Activated naive CD8-positive, alpha-beta T cell treated with anti-CD3 and anti-CD28 coated beads, Interleukin-2, amount 50 U/mL, for 16 hours (primary cell): ENCODE measurements at regions not wholly inside any gene's neighbourhood (a gene's known extent, or its start where the extent isn't known, plus 50 kb on each side); places are given as distances from the start of the nearest gene placed in this dataset.

Experiments used
- DNase-seq: peaks from one replicate; pipeline ENCODE4 v3.0.0-alpha.2; 2020; ENCODE audit warnings: low read depth, low spot score

- no peak for DNase-seq
Observed at GRCh38 chr3:30114918-30115317, 491.5 kb upstream of the TGFBR2 start.

DNA sequence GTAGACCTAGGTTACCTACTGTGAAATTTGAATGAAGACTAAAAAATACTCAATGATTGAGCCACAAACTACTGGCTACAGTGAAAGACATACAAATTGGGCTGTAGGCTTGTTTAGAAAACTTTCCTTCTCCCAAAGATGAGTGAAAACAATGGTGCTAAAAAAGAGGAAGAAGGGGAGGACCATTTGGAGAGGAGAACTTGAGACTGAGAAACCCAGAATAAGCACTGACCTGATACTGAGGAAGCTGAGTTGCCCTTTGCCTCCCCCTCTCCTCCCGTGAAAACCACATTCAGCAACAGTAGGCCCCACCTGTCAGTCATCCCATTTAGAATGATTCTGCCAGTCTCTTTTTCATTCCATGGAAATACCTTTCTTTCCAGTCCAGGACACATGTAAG is 484.0 kb upstream of the TGFBR2 start:
- DNase-seq: no peak

- DNase-seq: no peak
Observed at GRCh38 chr3:30123224-30123623, 483.2 kb upstream of the TGFBR2 start.

DNA sequence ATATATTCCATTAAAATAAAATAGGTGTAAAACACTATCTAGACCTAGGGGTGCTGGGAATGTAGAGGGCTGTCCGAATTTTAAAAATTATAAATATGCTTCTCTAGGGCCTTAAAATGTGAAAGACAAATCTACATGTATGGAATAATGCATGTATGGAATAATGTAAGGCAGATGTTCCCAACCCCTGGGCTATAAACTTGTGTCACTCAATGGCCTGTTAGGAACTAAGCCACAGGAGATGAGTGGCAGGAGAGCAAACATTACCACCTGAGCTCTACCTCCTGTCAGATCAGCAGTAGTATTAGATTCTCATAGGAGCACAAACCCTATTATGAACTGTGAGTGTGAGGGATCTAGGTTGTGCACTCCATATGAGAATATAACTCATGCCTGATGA is 482.6 kb upstream of the TGFBR2 start:
- no peak for DNase-seq

- no peak for DNase-seq
Observed at GRCh38 chr3:30124435-30125370, 481.7 kb upstream of the TGFBR2 start.

- DNase-seq: no peak
Observed at GRCh38 chr3:30129765-30130164, 476.6 kb upstream of the TGFBR2 start.

DNA sequence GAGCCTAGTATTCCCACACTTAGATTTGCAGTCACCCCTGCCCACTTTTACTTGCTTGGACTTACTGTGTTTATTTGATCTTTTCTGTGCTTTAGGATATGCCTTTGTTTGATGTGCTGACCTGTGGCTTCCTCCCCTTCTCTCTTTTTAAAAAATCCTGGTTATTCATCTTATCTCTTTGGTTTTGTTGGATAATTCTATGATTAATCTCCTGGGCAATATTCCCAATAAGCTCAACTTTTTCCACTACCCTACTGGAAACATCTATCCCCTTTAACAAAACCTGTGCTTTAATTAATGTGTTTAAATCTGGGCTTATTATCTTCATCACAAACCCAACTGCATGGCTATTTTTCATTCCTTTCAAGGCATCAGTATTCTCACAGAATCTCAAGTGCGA is 476.0 kb upstream of the TGFBR2 start:
- no peak for DNase-seq

- no peak for DNase-seq
Observed at GRCh38 chr3:30131191-30131590, 475.2 kb upstream of the TGFBR2 start.

DNA sequence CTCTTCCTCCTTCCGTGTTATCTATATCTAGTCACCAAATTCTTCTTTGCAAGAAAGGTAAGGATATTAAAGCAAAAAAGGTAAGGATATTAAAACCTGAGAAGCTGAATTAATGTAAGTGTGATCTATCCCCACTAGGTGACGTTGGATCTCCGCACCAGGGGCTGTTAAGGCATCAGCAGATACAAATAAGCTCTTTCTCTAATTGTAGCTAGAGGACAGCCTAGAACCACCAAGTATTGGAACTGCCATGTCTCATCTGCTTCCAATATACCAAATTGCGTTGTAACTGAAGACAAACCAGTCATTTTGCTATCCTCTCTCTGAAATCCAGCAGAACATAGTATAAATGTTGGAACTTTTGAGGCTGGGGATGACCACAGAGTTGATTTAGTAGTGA is 471.2 kb upstream of the TGFBR2 start:
- no peak for DNase-seq

DNA sequence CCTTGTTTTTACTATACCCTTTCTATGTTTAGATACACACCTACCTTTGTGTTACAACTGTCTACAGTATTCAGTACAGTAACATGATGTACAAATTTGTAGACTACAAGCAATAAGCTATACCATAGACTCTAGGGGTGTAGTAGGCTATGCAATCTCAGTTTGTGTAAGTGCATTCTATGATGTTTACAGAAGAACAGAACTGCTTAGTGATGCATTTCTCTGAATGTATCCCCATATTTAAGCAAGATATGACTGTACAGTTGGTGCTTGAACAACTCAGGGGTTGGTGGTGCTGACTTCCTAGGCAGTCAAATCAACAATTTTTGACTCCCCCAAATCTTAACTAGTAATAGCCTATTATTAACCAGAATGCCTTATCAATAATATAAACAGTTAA is 467.1 kb upstream of the TGFBR2 start:
- no peak for DNase-seq

DNA sequence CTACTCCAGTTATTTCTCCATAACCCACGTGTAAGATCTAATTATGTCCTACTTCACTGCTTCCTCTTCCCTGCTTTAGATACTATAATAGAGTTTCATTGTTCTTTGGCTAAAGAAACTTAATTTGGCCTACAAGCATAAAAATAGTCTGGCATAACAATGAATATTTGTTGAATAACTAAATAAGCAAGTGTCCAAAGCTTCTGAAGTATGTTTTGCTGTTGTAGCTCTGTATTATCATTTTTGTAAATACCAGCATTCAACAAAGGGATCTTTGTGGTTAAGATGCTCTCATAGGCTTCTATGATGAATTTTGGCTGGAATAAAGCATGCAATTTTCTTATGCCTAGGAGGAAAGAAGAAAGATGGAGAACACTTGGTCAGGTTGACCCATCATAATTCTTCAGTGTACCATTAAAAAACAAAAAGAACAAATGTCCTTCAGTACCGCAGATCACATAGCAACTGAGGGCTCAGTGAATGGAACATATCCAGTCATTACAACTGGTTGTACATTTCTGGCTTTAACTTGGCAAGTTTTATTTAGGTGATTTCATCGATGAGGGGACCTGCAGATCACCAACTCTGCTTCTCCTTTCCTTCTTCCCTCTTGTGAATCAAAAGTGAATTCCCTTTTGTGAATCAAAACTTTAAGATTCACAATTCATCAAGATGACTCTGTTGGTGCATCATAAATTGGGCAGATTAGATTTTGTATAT is 465.9 kb upstream of the TGFBR2 start:
- no peak for DNase-seq

DNA sequence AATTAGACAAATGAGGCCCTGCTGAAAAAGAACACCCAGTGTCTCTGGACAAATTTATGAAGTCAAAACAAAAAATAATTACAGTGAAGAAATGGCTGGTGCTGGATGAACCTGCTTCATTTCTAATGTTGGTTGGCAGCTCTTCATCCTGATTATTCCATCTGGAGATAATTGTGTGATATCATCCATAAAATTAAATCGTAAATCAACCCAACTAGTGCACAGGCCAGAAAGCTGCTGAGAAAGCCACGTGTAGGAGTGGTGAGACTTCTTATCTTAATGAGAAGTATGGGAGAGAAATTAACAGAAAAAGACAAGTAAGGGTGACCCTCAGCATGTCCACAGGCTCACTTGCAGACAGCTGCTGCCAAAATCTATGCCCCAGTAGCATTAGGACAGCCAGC is 465.2 kb upstream of the TGFBR2 start:
- DNase-seq: no peak

DNA sequence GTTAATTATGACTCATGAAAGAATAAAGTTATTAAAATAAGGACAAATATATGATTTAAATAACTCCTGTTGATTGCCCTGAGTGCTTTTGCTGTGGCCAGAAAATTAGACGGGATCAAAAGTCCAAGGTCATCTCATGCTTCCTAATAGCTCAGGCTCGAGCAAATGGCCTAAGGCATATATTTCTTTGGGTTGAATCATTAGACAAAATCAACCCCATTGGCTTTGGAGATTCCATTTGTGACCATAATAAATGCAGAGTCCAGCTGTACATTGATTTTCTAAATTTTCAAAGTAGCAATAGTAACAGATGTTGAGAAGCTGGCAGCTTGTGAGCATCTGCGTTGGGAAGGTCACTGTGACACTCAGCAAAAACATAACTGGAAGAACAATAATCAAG is 464.5 kb upstream of the TGFBR2 start:
- DNase-seq: no peak

- no peak for DNase-seq
Observed at GRCh38 chr3:30142946-30143345, 463.5 kb upstream of the TGFBR2 start.

DNA sequence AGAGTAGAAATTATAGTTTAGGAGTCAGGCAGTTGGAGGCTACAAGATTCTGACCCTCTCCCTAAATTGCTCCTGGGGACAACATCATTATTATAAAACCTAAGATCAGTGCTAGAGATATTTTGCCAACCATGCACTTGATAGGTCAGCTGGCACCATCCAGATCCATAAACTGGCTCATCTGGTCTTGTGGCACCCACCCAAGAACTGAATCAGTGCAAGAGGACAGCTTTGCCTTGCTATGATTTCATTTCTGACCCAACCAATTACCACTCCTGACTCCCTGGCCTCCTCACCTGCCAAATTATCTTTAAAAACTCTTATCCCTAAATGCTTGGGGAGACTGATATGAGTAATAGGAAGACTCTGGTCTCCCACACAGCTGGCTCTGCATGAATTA is 461.1 kb upstream of the TGFBR2 start:
- DNase-seq: no peak

DNA sequence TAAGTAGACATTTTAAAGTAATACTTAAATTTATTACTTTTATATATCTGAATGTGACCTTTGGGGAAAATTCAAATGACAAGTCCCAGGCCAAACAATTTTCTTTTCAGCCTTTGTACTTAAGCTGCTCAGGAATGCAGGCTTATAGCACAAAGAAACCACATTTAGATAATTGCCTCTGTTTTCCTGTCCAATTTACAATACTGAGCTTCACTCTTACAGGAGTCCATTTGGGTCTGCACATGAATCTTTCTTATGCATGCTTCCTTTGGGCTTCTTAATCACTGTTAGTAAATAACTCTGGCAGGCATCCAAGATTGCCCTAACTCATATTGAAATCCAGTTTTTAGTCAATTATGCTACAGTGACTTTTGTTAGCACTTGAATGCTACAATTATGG is 459.4 kb upstream of the TGFBR2 start:
- DNase-seq: no peak

DNA sequence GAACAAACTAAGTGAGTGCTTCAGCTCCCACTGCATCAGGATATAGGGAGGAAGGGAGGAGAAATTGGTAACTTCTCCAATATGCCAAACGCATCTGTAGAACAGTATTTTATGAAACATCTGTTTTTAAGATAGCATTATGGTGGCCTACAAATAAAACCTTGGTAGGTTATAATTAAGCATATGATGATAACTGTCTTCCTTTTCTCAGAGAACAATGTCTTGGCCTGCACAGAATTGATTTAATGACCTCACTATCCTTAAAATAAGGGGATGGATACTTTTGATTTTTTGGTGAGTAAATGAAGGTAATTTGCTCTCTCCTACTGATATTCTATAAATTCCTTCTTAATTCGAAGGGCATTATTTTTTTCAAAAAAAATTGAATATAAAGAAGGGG is 451.5 kb upstream of the TGFBR2 start:
- no peak for DNase-seq

GRCh38 chr3:30155755-30156154 is 450.6 kb upstream of the TGFBR2 start:
- DNase-seq: no peak

GRCh38 chr3:30156586-30157498 is 449.6 kb upstream of the TGFBR2 start:
- no peak for DNase-seq

GRCh38 chr3:30161375-30161774 is 445.0 kb upstream of the TGFBR2 start:
- DNase-seq: no peak

DNA sequence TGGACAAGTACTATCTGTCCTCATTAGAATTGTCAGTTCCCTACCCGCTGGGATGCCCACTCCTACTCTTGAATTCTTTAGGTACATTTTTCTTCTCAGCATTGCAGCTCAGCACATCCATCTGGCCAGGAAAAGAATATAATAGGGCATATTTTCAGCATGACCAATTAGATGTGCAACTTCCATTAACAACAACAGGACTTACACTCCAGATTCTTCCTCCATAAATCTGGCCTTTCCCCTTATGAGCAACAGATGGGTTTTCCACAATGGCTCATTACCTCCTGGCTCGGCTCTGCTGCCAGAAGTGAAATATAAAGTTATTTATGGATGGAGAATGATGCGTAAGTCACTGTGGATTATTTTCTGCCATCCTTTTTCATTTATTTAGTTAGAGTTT is 443.8 kb upstream of the TGFBR2 start:
- no peak for DNase-seq

DNA sequence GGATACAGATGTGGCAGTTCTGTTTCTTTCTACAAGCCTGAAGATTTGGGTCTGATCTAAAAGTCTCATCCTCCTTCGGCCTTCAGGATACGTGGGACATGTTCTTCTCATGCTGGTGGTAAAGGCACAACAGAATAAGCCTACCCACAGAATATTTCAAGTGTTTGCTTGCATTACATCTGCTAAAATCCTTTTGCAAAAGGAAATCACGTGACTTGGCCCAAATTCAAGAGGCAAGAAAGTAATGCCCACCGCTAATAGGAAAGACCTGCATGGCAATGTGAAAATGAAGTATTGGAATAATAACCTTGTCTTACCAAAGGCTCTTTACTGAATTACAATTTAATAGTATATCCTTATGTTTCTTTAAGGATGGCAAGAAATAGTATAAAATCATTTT is 439.9 kb upstream of the TGFBR2 start:
- DNase-seq: no peak
